ENCODE measurements at regions not wholly inside any gene's neighbourhood (a gene's known extent, or its start where the extent isn't known, plus 50 kb on each side); places are given as distances from the start of the nearest gene placed in this dataset.

DNA sequence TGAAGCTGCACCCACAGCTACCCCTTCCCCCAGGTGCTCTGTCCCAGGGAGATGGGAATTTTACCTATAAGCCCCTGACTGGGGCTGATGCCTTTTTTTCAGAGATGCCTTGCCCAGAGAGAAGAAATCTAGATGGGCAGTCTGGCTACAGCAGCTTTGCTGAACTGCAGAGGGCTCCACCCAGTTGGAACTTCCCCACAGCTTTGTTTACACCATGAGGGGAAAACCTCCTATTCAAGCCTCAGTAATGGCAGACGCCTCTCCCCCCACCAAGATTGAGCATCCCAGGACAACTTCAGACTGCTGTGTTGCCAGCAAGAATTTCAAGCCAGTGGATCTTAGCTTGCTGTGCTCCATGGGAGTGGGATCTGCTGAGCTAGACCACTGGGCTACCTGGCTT, 122.6 kb upstream of the MOCS1 start:
- no peak for DNase-seq

GRCh38 chr6:40054602-40055001, 120.3 kb upstream of the MOCS1 start:
- no peak for DNase-seq

DNA sequence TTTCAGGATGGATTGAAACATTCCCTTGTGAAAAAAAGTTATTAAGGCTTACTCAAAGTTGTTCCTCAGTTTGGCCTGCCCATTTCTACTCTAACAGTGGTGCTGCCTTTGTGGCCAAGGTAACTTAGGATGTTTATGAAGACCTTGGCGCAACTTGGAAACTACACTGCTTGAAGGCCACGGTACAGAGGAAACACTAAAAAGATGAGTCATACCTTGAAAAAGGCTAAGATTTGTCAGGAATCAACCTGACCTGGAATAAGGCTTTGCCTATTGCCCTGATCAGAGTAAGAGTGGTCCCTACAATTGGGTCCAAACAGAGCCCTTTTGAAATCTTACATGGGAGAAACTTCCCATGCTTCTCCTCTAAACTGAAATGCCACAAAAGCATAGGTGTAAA, 119.9 kb upstream of the MOCS1 start:
- no peak for DNase-seq

GRCh38 chr6:40049128-40049527, 114.9 kb upstream of the MOCS1 start:
- DNase-seq = no peak

- no peak for DNase-seq
Observed at GRCh38 chr6:40044196-40044595, 109.9 kb upstream of the MOCS1 start.

DNA sequence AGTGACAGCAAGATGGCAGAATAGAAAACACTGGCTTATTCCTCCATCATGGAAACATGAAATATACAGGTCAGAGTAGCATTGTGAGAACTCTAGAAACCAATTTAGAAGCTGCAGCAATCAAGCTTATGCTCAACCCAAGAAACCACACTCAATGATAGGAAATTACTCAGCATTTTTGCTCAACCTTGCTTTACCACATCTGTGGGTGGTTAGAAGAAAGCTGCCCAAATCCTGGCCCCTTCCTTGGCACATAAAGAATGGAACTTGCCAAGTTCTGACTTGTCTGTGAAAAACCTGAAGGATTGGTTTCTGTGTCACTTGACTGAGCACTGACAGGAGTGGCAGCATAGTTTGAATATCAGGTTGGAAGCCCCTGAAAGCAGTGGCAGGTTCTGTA, 108.0 kb upstream of the MOCS1 start:
- no peak for DNase-seq

GRCh38 chr6:40039042-40039441, 104.8 kb upstream of the MOCS1 start:
- no peak for DNase-seq

DNA sequence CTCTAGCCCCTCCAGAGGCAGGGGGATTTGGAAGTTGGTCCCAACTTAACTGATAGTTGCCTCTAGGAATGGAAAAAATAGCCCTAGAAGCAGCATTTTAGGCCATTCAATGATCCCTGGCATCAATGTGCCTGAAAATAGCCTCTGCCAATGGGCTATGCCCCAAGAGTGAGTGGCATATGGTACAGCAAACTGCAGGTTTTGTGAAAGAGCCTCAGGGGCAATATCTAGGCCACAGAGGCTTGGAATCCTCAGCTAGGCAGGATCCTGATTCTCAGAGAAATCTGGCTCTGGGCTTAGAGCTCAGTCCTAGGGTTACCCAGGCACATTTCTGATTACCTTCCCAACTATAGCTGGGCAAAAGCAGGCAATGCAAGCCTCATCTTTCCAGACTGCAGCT, 104.4 kb upstream of the MOCS1 start:
- no peak for DNase-seq

- no peak for DNase-seq
Observed at GRCh38 chr6:40037271-40037670, 103.0 kb upstream of the MOCS1 start.

- DNase-seq = no peak
Observed at GRCh38 chr6:40036186-40036585, 101.9 kb upstream of the MOCS1 start.

- DNase-seq = no peak
Observed at GRCh38 chr6:40028449-40028848, 94.2 kb upstream of the MOCS1 start.

DNA sequence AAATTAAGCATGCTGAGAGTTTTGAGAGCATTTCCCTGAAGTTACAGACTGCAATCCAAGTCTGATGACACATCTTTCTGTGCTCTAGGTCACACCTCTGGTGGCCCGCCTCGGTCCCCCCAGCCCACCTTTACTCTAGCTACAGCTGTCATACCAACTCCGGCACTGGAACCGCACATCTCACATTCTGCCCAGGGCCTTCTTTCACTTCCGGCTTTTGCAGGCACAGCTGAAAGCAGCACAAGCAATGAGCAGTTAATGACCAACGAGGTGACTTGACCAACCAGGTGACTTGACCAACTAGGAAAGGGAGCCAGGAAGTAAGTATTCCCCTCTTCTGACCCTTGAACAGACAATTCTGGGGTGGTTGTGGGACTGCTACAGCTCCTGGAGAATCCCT, 88.6 kb upstream of the MOCS1 start:
- DNase-seq = no peak

DNA sequence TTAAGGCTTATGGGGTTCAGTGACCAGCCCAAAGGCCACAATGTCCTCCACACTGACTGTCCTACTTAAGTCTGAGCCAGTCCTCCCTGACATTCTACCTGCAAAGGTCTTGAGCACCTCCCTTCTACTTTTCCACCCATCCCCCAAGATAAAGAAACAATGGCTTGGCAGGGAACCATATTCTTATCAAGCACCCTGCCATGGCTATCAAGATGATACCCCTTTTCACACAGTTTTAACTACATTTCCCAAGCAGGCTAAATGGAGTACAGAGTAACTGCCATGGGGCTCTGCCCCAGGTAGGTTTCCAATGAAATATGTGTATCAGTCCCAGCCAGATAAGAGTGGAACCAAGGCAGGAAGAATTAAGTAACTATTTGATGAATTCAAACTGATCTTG, 85.9 kb upstream of the MOCS1 start:
- DNase-seq = no peak

DNA sequence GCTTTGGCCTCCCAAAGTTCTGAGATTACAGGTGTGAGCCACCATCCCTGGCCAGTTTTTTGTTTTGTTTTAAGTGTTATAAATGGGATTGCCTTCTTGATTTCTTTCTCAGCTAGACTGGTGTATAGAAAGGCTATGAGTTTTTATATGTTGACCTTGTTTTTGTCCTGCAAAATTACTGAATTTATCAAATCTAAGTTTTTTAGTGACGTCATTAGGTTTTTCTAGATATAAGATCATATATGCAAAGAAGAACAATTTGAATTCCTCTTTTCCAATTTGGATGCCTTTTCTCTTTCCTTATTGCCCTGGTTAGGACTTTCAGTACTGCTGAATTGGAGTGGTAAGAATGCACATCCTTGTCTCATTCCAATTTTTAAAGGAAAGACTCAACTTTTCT, 81.3 kb upstream of the MOCS1 start:
- DNase-seq = no peak

GRCh38 chr6:40011844-40012243, 77.6 kb upstream of the MOCS1 start:
- no peak for DNase-seq

GRCh38 chr6:40000964-40001515, 66.8 kb upstream of the MOCS1 start:
- DNase-seq = no peak

DNA sequence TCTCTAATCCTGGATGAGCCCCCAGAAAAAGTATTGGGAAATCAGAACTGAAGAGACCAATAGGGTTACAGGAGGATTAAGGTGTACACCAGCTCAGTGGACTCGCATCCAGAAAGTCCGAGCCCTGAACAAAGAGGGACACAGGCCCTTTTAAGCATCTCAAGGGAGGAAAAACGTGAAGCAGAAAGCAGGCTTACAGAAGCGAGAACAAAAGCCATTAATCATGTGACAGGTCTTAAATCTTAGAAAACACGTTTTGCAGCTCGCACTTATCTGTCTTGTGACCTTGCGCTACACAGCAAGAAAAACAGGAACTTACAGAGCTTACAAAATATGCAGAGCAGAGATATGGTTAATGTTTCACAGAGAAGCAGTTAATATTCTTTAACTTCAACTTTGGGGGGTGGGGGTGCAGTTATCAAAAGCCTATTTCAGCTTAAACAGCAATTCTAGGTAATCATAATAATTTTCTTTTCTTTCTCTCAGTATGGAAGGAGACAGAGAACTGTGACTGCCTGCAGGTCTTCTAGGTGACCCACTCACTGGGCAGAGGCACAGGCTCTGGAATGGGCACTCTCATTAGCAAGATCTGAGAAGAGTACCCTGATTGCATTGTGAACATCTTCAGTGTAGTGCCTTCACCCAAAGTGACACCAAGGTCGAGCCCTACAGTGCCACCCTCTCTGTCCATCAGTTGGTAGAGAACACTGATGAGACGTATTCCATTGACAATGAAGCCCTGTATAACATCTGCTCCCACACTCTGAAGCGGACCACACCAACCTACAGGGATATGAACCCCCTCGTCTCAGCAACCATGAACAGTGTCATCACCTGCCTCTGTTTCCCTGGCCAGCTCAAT, 65.0 kb upstream of the MOCS1 start:
- DNase-seq = no peak

DNA sequence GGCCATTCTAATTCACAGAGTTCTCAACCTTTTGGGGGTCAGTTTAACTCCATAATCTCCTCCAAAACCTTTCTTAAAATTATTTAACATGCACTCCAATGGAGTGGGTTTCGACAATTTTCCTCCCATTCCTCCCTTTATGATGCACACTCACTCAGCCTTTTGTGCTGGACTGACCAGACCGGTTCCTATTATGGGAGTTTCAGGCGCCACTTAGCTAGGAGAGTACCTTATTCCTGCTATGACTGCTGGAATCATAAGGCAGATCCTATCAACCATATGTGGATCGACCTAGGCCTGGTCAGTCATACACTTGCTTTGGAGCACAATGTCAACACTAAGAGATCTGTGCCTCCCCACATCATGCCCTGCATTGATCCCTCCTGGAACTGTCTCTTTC, 63.9 kb upstream of the MOCS1 start:
- DNase-seq = no peak

DNA sequence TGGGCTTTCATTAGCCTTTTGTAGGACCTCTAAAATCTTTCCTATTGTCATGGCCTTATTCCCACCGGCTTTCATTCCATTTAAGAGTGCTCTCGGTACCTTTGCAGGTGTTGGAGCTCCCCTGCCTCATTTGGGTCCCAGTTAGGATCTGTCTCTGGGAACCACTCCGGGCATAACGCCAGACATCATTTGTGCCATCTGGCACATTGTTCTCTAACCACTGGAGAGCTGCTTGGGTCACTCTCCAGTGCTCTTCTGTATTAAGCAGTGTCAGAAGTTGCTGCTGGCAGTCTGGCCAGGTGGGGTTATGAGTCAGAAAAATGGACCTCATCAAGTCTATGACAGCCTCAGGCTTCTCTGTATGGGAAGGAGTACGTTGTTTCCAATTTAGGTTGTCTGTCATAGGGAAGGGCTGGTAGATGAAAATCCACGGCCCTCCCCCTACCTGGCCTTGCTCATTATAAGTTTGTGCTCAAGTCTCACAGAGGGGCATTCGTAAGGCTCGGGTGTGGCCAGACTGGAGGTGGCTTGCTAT, 62.9 kb upstream of the MOCS1 start:
- no peak for DNase-seq

DNA sequence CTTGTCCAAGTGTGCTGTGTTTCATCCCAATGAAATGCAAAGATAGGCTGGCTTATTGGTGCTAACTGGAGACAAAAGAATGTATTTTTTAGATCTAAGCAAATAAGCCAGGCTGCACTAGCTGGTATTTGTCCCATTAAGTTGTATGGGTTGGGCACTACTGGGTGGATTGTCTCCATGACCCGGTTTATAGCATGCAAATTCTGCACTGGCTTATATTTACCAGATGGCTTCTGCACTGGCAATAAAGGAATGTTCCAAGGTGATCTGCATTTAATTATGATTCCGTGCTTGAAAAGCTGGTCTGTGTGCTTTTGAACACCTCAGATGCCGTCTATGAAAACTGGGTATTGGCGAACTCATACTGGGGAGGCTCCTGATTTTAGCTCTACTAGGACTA, 61.4 kb upstream of the MOCS1 start:
- no peak for DNase-seq

GRCh38 chr6:39992861-39993622, 58.8 kb upstream of the MOCS1 start:
- DNase-seq = no peak

Measured in NCI-H748 treated with DMSO at 0.1 percent for 48 hours (cell line).